Spinal cord (tissue), 9 donors: ENCODE measurements at regions not wholly inside any gene's neighbourhood (a gene's known extent, or its start where the extent isn't known, plus 50 kb on each side); places are given as distances from the start of the nearest gene placed in this dataset.
A peak's percentile ranks its signal among the peaks of the same experiment; 100 is the strongest.
"Not testable (repeated sequence)": the region's sequence is repeated elsewhere in the genome, so short reads cannot be mapped to it uniquely, and the experiment has no call there.

Experiments used
- DNase-seq, 6 donors: peaks; one replicate each; pipeline versions ENCODE4 v3.0.0 to v3.0.0-alpha.2; 2013 to 2015; ENCODE audit warnings: low spot score in 6 of 6, low read depth in 4 of 6
- H3K27ac ChIP-seq: one replicate; pipeline ENCODE4 v1.5.1; 2013; ENCODE audit warnings: low read depth, low read length, control low read depth
- H3K27me3 ChIP-seq: one replicate; pipeline ENCODE4 v1.6.1; 2013; ENCODE audit warnings: low read length; ENCODE audit not compliant: control insufficient read depth, insufficient read depth
- H3K36me3 ChIP-seq: one replicate; pipeline ENCODE4 v1.6.1; 2013; ENCODE audit warnings: low read length; ENCODE audit not compliant: control insufficient read depth, insufficient read depth
- H3K4me1 ChIP-seq: one replicate; pipeline ENCODE4 v1.6.1; 2013; ENCODE audit warnings: low read length; ENCODE audit not compliant: control insufficient read depth, insufficient read depth
- H3K4me3 ChIP-seq: one replicate; pipeline ENCODE4 v1.5.1; 2013; ENCODE audit warnings: low read depth, low read length, control low read depth
- H3K9me3 ChIP-seq: one replicate; pipeline ENCODE4 v1.6.1; 2013; ENCODE audit warnings: low read length; ENCODE audit not compliant: control insufficient read depth, insufficient read depth
- WGBS: methylation state at CpG from one replicate; pipeline ENCODE4 v1.1.5; 2013; ENCODE audit warnings: missing lambda C conversion rate; ENCODE audit not compliant: insufficient coverage; 5-methylcytosine and 5-hydroxymethylcytosine counted together
- donor health status: healthy.

GRCh38 chr6:43886717-43887339 lies 116.8 kb downstream of the VEGFA start:
- H3K27ac ChIP-seq, result no peak overlapping the region
- no peak overlapping the region for H3K4me3 ChIP-seq
- peaks cover 2% of the 10 kb centered on the region for H3K27me3 ChIP-seq
- no peak for DNase-seq
- WGBS, result 90% methylated on average over 4 of the region's 7 CpGs
- peaks cover 26% of the 10 kb centered on the region for H3K4me1 ChIP-seq
- no peaks in the 10 kb centered on the region for H3K36me3 ChIP-seq
- no peaks in the 10 kb centered on the region for H3K9me3 ChIP-seq

- H3K36me3 ChIP-seq, result no peaks in the 10 kb centered on the region
- H3K4me1 ChIP-seq, result peaks cover 25% of the 10 kb centered on the region
- H3K9me3 ChIP-seq, result no peaks in the 10 kb centered on the region
- H3K4me3 ChIP-seq, result no peak overlapping the region
- 75% methylated on average over 2 of the region's 10 CpGs for WGBS
- H3K27me3 ChIP-seq, result peaks cover 2% of the 10 kb centered on the region
- no peak overlapping the region for H3K27ac ChIP-seq
- DNase-seq, result no peak
Measured at GRCh38 chr6:43886067-43886461, 116.1 kb downstream of the VEGFA start.

GRCh38 chr6:43885399-43886066 lies 115.5 kb downstream of the VEGFA start:
- no peaks in the 10 kb centered on the region for H3K9me3 ChIP-seq
- peaks cover 2% of the 10 kb centered on the region for H3K27me3 ChIP-seq
- H3K36me3 ChIP-seq, result no peaks in the 10 kb centered on the region
- no peak overlapping the region for H3K27ac ChIP-seq
- WGBS, result 61% methylated on average over 4 of the region's 6 CpGs
- no peak overlapping the region for H3K4me3 ChIP-seq
- peaks cover 20% of the 10 kb centered on the region for H3K4me1 ChIP-seq
- no peak for DNase-seq

- Histone ChIP-seq H3K27ac (no peak overlapping the region), H3K36me3 (no peaks in the 10 kb centered on the region), H3K27me3 (no peaks in the 10 kb centered on the region), H3K9me3 (no peaks in the 10 kb centered on the region), H3K4me3 (no peak overlapping the region), H3K4me1 (peaks cover 20% of the 10 kb centered on the region)
- DNase-seq, result no peak
- WGBS, result 78% methylated on average over 5 of the region's 5 CpGs
Measured at GRCh38 chr6:43884652-43885022, 114.6 kb downstream of the VEGFA start.

GRCh38 chr6:43883847-43884651 lies 114.0 kb downstream of the VEGFA start:
- Histone ChIP-seq H3K9me3 (no peaks in the 10 kb centered on the region), H3K27me3 (no peaks in the 10 kb centered on the region), H3K36me3 (no peaks in the 10 kb centered on the region), H3K4me3 (no peak overlapping the region), H3K4me1 (peaks cover 26% of the 10 kb centered on the region), H3K27ac (no peak overlapping the region)
- peak in 1 of 6 donors; percentile 61 for DNase-seq
- 67% methylated on average over 5 of the region's 7 CpGs for WGBS

GRCh38 chr6:43882690-43883448 lies 112.9 kb downstream of the VEGFA start:
- H3K4me1 ChIP-seq, result peaks cover 38% of the 10 kb centered on the region
- not testable (repeated sequence) for H3K36me3 ChIP-seq, H3K27me3 ChIP-seq, H3K9me3 ChIP-seq, H3K27ac ChIP-seq, H3K4me3 ChIP-seq, DNase-seq
- WGBS, result 95% methylated on average over 3 of the region's 9 CpGs

- H3K4me3 ChIP-seq, result no peak overlapping the region
- no peaks in the 10 kb centered on the region for H3K27me3 ChIP-seq
- H3K27ac ChIP-seq, result no peak overlapping the region
- no peaks in the 10 kb centered on the region for H3K36me3 ChIP-seq
- WGBS, result 100% methylated on average over 1 of the region's 6 CpGs
- no peak for DNase-seq
- H3K9me3 ChIP-seq, result no peaks in the 10 kb centered on the region
- H3K4me1 ChIP-seq, result peaks cover 59% of the 10 kb centered on the region
Measured at GRCh38 chr6:43880236-43881137, 110.5 kb downstream of the VEGFA start.

- DNase-seq, result no peak
- Histone ChIP-seq H3K4me1 (peaks cover 57% of the 10 kb centered on the region), H3K27ac (peak overlapping the region; percentile 12), H3K36me3 (no peaks in the 10 kb centered on the region), H3K27me3 (no peaks in the 10 kb centered on the region), H3K9me3 (no peaks in the 10 kb centered on the region), H3K4me3 (no peak overlapping the region)
- WGBS, result 82% methylated on average over 4 of the region's 4 CpGs
Measured at GRCh38 chr6:43879722-43880121, 109.7 kb downstream of the VEGFA start.
